CD4-positive, alpha-beta memory T cell (primary cell): ENCODE measurements at regions not wholly inside any gene's neighbourhood (a gene's known extent, or its start where the extent isn't known, plus 50 kb on each side); places are given as distances from the start of the nearest gene placed in this dataset.
A peak's percentile ranks its signal among the peaks of the same experiment; 100 is the strongest.

ENCODE experiments used
- CTCF ChIA-PET: fragments of 350-600 bp; sonication (Branson Sonifier 250); formaldehyde crosslinking; loops from one replicate; lab custom pipeline; 2021; ENCODE audit warnings: inconsistent platforms; ENCODE audit not compliant: partially characterized antibody; lab: Charles Lee
- POLR2A ChIA-PET: fragments of 350-600 bp; sonication (Branson Sonifier 250); formaldehyde crosslinking; loops from one replicate; lab custom pipeline; 2021; ENCODE audit not compliant: partially characterized antibody; lab: Charles Lee
- DNase-seq, 5 donors: peaks; one replicate each; pipeline versions ENCODE4 v3.0.0 to v3.0.0-alpha.2; 2020 to 2022; ENCODE audit warnings: mixed read lengths in 1 of 5
- H3K27ac ChIP-seq: one replicate; pipeline ENCODE4 v1.7.0; 2013; ENCODE audit warnings: low read depth, low read length
- H3K27me3 ChIP-seq: 2 replicates; pipeline ENCODE4 v1.7.0; 2013; ENCODE audit warnings: mild to moderate bottlenecking, low read length, moderate library complexity; ENCODE audit not compliant: insufficient read depth
- H3K36me3 ChIP-seq: 2 replicates; pipeline ENCODE4 v1.7.0; 2013; ENCODE audit warnings: mild to moderate bottlenecking, low read length, moderate library complexity; ENCODE audit not compliant: insufficient read depth
- H3K4me1 ChIP-seq: 2 replicates; pipeline ENCODE4 v1.7.0; 2013; ENCODE audit warnings: mild to moderate bottlenecking, low read length, moderate library complexity; ENCODE audit not compliant: insufficient read depth
- H3K4me3 ChIP-seq, 2 donors: one replicate each; pipeline ENCODE4 v1.7.0; 2013; ENCODE audit warnings: low read length in 2 of 2, mild to moderate bottlenecking in 1 of 2
- H3K9me3 ChIP-seq, 2 donors: one replicate each; pipeline ENCODE4 v1.7.0; 2013; ENCODE audit warnings: low read length in 2 of 2, control low read depth in 1 of 2; ENCODE audit not compliant: control insufficient read depth in 1 of 2
- H3K27ac Mint-ChIP-seq, 7 donors: one replicate each; pipeline ENCODE4 v1.8.0; 2020 to 2021; ENCODE audit warnings: mixed read lengths in 7 of 7, mild to moderate bottlenecking in 6 of 7, inconsistent platforms in 3 of 7, moderate library complexity in 3 of 7
- H3K27me3 Mint-ChIP-seq, 2 donors: one replicate each; pipeline ENCODE4 v1.8.0; 2020 to 2021; ENCODE audit warnings: mixed read lengths in 2 of 2
- H3K36me3 Mint-ChIP-seq, 2 donors: one replicate each; pipeline ENCODE4 v1.8.0; 2020 to 2021; ENCODE audit warnings: mixed read lengths in 2 of 2, inconsistent platforms in 1 of 2, mild to moderate bottlenecking in 1 of 2
- H3K4me1 Mint-ChIP-seq, 4 donors: one replicate each; pipeline ENCODE4 v1.8.0; 2020 to 2021; ENCODE audit warnings: mixed read lengths in 4 of 4, mild to moderate bottlenecking in 1 of 4
- H3K4me3 Mint-ChIP-seq, 8 donors: one replicate each; pipeline ENCODE4 v1.8.0; 2020 to 2021; ENCODE audit warnings: mixed read lengths in 8 of 8, mild to moderate bottlenecking in 7 of 8, moderate library complexity in 6 of 8, inconsistent platforms in 3 of 8
- H3K9me3 Mint-ChIP-seq, 8 donors: one replicate each; pipeline ENCODE4 v1.8.0; 2020 to 2021; ENCODE audit warnings: mixed read lengths in 8 of 8, mild to moderate bottlenecking in 5 of 8, inconsistent platforms in 3 of 8, moderate library complexity in 1 of 8
- intact Hi-C: fragments of 100-400 bp; cut with micrococcal nuclease; formaldehyde crosslinking; loops from one replicate; pipeline ENCODE4 v1.15.1; 2023

DNA sequence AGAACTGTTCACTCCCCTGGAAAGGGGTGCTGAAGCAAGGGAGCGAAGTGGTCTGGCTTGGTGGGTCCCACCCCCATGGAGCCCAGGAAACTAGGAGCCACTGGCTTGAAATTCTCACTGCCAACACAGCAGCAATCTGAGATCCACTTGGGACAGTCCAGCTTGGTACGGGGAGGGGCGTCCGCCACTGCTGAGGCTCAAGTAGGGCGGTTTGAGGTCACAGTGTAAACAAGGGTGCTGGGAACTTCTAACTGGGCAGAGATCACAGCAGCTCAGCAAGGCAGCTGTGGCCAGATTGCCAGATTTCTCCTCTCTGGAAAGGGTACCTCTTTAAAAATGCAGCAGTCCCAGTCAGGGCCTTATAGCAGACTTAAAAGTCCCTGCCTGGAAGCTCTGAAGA is 53.9 kb upstream of the GALNTL6 start:
- no peaks in the 10 kb centered on the region for H3K36me3 Mint-ChIP-seq

DNA sequence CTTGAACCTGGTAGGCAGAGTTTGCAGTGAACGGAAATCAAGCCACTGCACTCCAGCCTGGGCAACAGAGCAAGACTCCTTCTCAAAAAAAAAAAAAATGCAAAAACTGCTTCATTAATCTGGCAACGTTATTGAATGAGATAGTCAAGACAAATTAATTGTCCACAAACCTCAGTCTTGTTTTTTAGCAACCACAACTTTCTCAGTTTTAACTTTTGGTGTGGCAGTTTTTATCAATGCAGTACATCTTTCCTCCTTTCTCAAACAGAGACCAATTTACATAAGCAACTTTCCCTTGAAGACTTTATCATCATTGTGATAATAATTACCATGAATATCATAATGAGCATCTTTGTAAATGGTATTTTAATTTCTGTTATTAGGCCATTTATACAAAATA is 61.7 kb upstream of the GALNTL6 start:
- H3K27me3 Mint-ChIP-seq = no peaks in the 10 kb centered on the region
- no peak overlapping the region for H3K4me3 ChIP-seq

More for the DNA sequence above, 53.9 kb upstream of the GALNTL6 start:
- Histone ChIP-seq H3K9me3 (no peaks in the 10 kb centered on the region), H3K36me3 (no peaks in the 10 kb centered on the region), H3K4me3 (no peak overlapping the region), H3K4me1 (no peaks in the 10 kb centered on the region), H3K27ac (no peak overlapping the region), H3K27me3 (no peaks in the 10 kb centered on the region)
- DNase-seq = no peak
- no peaks in the 10 kb centered on the region for H3K27me3 Mint-ChIP-seq
- H3K27ac Mint-ChIP-seq = no peak overlapping the region
- intact Hi-C loops = no loop called here
- ChIA-PET POLR2A (no interaction called here), CTCF (no interaction called here)
- no peaks in the 10 kb centered on the region for H3K4me1 Mint-ChIP-seq
- no peak overlapping the region for H3K4me3 Mint-ChIP-seq
- H3K9me3 Mint-ChIP-seq = peaks cover 3 to 21% (median 16%) of the 10 kb centered on the region in 8 donors

GRCh38 chr4:171746418-171746817 is 66.8 kb upstream of the GALNTL6 start:
- peaks cover 0 to 11% (median 5%) of the 10 kb centered on the region in 8 donors for H3K9me3 Mint-ChIP-seq
- Histone ChIP-seq H3K4me3 (no peak overlapping the region), H3K36me3 (no peaks in the 10 kb centered on the region), H3K9me3 (no peaks in the 10 kb centered on the region), H3K27me3 (no peaks in the 10 kb centered on the region), H3K4me1 (no peaks in the 10 kb centered on the region), H3K27ac (no peak overlapping the region)
- no peak overlapping the region for H3K4me3 Mint-ChIP-seq
- H3K27ac Mint-ChIP-seq = no peak overlapping the region
- POLR2A ChIA-PET = no interaction called here
- CTCF ChIA-PET = no interaction called here
- DNase-seq = no peak
- intact Hi-C loops = no loop called here
- H3K36me3 Mint-ChIP-seq = no peaks in the 10 kb centered on the region
- H3K4me1 Mint-ChIP-seq = no peaks in the 10 kb centered on the region
- H3K27me3 Mint-ChIP-seq = no peaks in the 10 kb centered on the region

More for the DNA sequence above, 61.7 kb upstream of the GALNTL6 start:
- H3K27ac Mint-ChIP-seq = no peak overlapping the region
- Histone ChIP-seq H3K27ac (no peak overlapping the region), H3K9me3 (no peaks in the 10 kb centered on the region), H3K36me3 (no peaks in the 10 kb centered on the region), H3K27me3 (no peaks in the 10 kb centered on the region), H3K4me1 (no peaks in the 10 kb centered on the region)
- H3K4me1 Mint-ChIP-seq = no peaks in the 10 kb centered on the region
- no peak for DNase-seq
- H3K36me3 Mint-ChIP-seq = no peaks in the 10 kb centered on the region
- ChIA-PET CTCF (no interaction called here), POLR2A (no interaction called here)
- intact Hi-C loops = no loop called here
- no peak overlapping the region for H3K4me3 Mint-ChIP-seq
- peaks cover under 1 to 14% (median 4%) of the 10 kb centered on the region in 8 donors for H3K9me3 Mint-ChIP-seq

- Mint-ChIP-seq H3K4me1 (no peaks in the 10 kb centered on the region), H3K27me3 (no peaks in the 10 kb centered on the region), H3K36me3 (no peaks in the 10 kb centered on the region), H3K9me3 (peaks cover 0 to 10% (median 2%) of the 10 kb centered on the region in 8 donors), H3K27ac (no peak overlapping the region), H3K4me3 (no peak overlapping the region)
- Histone ChIP-seq H3K27me3 (no peaks in the 10 kb centered on the region), H3K4me3 (no peak overlapping the region), H3K36me3 (no peaks in the 10 kb centered on the region), H3K9me3 (no peaks in the 10 kb centered on the region), H3K27ac (no peak overlapping the region), H3K4me1 (no peaks in the 10 kb centered on the region)
- no peak for DNase-seq
- ChIA-PET POLR2A (no interaction called here), CTCF (no interaction called here)
- intact Hi-C loops = no loop called here
Observed at GRCh38 chr4:171742436-171742835, 70.8 kb upstream of the GALNTL6 start.

GRCh38 chr4:171727185-171727584 is 86.0 kb upstream of the GALNTL6 start:
- Mint-ChIP-seq H3K27me3 (no peaks in the 10 kb centered on the region), H3K9me3 (peaks cover 3 to 32% (median 24%) of the 10 kb centered on the region in 8 donors), H3K36me3 (no peaks in the 10 kb centered on the region), H3K27ac (peak overlapping the region in 1 of 7 donors; percentile 41), H3K4me1 (no peaks in the 10 kb centered on the region), H3K4me3 (no peak overlapping the region)
- DNase-seq = no peak
- intact Hi-C loops = no loop called here
- H3K27ac ChIP-seq = no peak overlapping the region
- no peaks in the 10 kb centered on the region for H3K4me1 ChIP-seq
- H3K9me3 ChIP-seq = no peaks in the 10 kb centered on the region
- POLR2A ChIA-PET = no interaction called here
- no peaks in the 10 kb centered on the region for H3K27me3 ChIP-seq
- no peaks in the 10 kb centered on the region for H3K36me3 ChIP-seq
- CTCF ChIA-PET = no interaction called here
- H3K4me3 ChIP-seq = no peak overlapping the region

- no peaks in the 10 kb centered on the region for H3K36me3 Mint-ChIP-seq
- no peak for DNase-seq
- Histone ChIP-seq H3K4me3 (no peak overlapping the region), H3K27ac (no peak overlapping the region), H3K36me3 (no peaks in the 10 kb centered on the region), H3K9me3 (no peaks in the 10 kb centered on the region), H3K4me1 (no peaks in the 10 kb centered on the region), H3K27me3 (no peaks in the 10 kb centered on the region)
- no peaks in the 10 kb centered on the region for H3K27me3 Mint-ChIP-seq
- no peak overlapping the region for H3K4me3 Mint-ChIP-seq
- POLR2A ChIA-PET = no interaction called here
- CTCF ChIA-PET = no interaction called here
- intact Hi-C loops = no loop called here
- H3K4me1 Mint-ChIP-seq = no peaks in the 10 kb centered on the region
- peaks cover 7 to 30% (median 12%) of the 10 kb centered on the region in 8 donors for H3K9me3 Mint-ChIP-seq
- H3K27ac Mint-ChIP-seq = no peak overlapping the region
Observed at GRCh38 chr4:171721937-171722336, 91.3 kb upstream of the GALNTL6 start.

DNA sequence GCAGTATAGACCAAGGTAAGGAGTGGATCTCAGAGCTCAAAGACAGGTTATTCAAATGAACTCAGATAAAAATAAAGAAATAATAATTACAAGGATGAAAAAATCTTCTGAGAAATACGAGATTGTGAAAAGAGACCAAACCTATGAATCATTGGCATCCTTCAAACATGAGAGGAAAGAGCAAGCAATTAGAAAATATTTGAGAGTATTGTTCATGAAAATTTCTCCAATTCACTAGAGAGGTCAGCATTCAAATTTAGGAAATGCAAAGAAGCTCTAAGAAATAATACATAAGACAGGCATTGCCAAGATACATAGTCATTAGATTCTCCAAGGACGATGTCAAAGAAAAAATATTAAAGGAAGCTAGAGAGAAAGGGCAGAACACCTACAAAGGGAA is 93.5 kb upstream of the GALNTL6 start:
- Histone ChIP-seq H3K27me3 (no peaks in the 10 kb centered on the region), H3K4me3 (no peak overlapping the region), H3K9me3 (peaks cover 0 to 4% of the 10 kb centered on the region in 2 donors), H3K4me1 (no peaks in the 10 kb centered on the region), H3K27ac (no peak overlapping the region), H3K36me3 (no peaks in the 10 kb centered on the region)
- Mint-ChIP-seq H3K4me3 (no peak overlapping the region), H3K4me1 (no peaks in the 10 kb centered on the region), H3K9me3 (peaks cover 4 to 23% (median 14%) of the 10 kb centered on the region in 8 donors), H3K27me3 (peaks cover 0 to under 1% of the 10 kb centered on the region in 2 donors), H3K36me3 (no peaks in the 10 kb centered on the region), H3K27ac (no peak overlapping the region)
- intact Hi-C loops = no loop called here
- no peak for DNase-seq
- ChIA-PET CTCF (no interaction called here), POLR2A (no interaction called here)

DNA sequence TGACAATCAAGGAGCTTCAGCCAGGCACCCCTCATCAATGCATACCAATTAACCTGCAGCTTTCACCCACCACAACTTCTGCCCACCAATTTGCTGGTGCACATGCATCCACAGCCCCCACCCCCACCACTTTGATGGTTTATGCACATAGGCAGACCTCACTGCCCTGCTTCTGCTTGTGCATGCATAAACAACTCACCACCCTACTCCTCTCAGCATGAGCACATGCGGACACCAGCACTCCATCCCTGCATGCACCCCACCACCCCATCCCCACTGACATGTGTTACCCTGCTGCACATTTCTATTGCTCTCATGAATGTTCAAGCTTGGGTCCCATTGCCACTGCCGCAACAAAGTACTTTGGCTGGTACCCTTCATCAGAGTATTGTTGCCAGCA is 94.5 kb upstream of the GALNTL6 start:
- peaks cover 4 to 21% (median 14%) of the 10 kb centered on the region in 8 donors for H3K9me3 Mint-ChIP-seq
- Histone ChIP-seq H3K36me3 (no peaks in the 10 kb centered on the region), H3K27ac (no peak overlapping the region), H3K9me3 (peaks cover 0 to 4% of the 10 kb centered on the region in 2 donors), H3K27me3 (no peaks in the 10 kb centered on the region), H3K4me3 (no peak overlapping the region), H3K4me1 (no peaks in the 10 kb centered on the region)
- no peak overlapping the region for H3K4me3 Mint-ChIP-seq
- no peaks in the 10 kb centered on the region for H3K4me1 Mint-ChIP-seq
- H3K27me3 Mint-ChIP-seq = peaks cover 0 to 2% of the 10 kb centered on the region in 2 donors
- H3K36me3 Mint-ChIP-seq = no peaks in the 10 kb centered on the region
- DNase-seq = no peak
- ChIA-PET POLR2A (no interaction called here), CTCF (no interaction called here)
- intact Hi-C loops = no loop called here
- no peak overlapping the region for H3K27ac Mint-ChIP-seq
